Lung microvascular endothelial cell (primary cell): ENCODE measurements at regions not wholly inside any gene's neighbourhood (a gene's known extent, or its start where the extent isn't known, plus 50 kb on each side); places are given as distances from the start of the nearest gene placed in this dataset.
"Not testable (repeated sequence)": the region's sequence is repeated elsewhere in the genome, so short reads cannot be mapped to it uniquely, and the experiment has no call there.

ENCODE experiments used
- DNase-seq, 2 donors: peaks; one replicate each; pipeline versions ENCODE4 v3.0.0 to v3.0.0-alpha.2; 2010; ENCODE audit warnings: low read depth in 2 of 2

- peak in 1 of 2 donors; percentile 3 for DNase-seq
These were observed 51.4 kb upstream of the RGL1 start for GRCh38 chr1:183753464-183753891.

- no peak for DNase-seq
These were observed 60.6 kb upstream of the RGL1 start for GRCh38 chr1:183744132-183744913.

GRCh38 chr1:183742355-183742754, 62.6 kb upstream of the RGL1 start:
- no peak for DNase-seq

GRCh38 chr1:183739741-183740271, 65.1 kb upstream of the RGL1 start:
- peak; percentile 28 to 61 for DNase-seq

GRCh38 chr1:183739082-183739481, 65.8 kb upstream of the RGL1 start:
- DNase-seq: no peak

GRCh38 chr1:183737916-183738315, 67.0 kb upstream of the RGL1 start:
- DNase-seq: not testable (repeated sequence)

GRCh38 chr1:183736343-183736742, 68.6 kb upstream of the RGL1 start:
- DNase-seq: no peak

GRCh38 chr1:183735069-183735860, 69.7 kb upstream of the RGL1 start:
- no peak for DNase-seq

GRCh38 chr1:183734543-183735036, 70.3 kb upstream of the RGL1 start:
- no peak for DNase-seq

GRCh38 chr1:183733715-183734114, 71.2 kb upstream of the RGL1 start:
- DNase-seq: no peak

GRCh38 chr1:183732236-183732880, 72.6 kb upstream of the RGL1 start:
- no peak for DNase-seq

- no peak for DNase-seq
These were observed 73.9 kb upstream of the RGL1 start for GRCh38 chr1:183730886-183731573.

- no peak for DNase-seq
These were observed 74.7 kb upstream of the RGL1 start for GRCh38 chr1:183730107-183730724.

GRCh38 chr1:183726825-183727224, 73.7 kb upstream of the APOBEC4 start:
- DNase-seq: no peak

- DNase-seq: no peak
These were observed 71.4 kb upstream of the APOBEC4 start for GRCh38 chr1:183724350-183725042.

- DNase-seq: no peak
These were observed 70.5 kb upstream of the APOBEC4 start for GRCh38 chr1:183723571-183723970.

GRCh38 chr1:183721041-183721440, 67.9 kb upstream of the APOBEC4 start:
- no peak for DNase-seq

GRCh38 chr1:183720028-183720427, 66.9 kb upstream of the APOBEC4 start:
- no peak for DNase-seq

- DNase-seq: no peak
These were observed 66.2 kb upstream of the APOBEC4 start for GRCh38 chr1:183719289-183719688.

GRCh38 chr1:183716286-183716685, 63.2 kb upstream of the APOBEC4 start:
- DNase-seq: no peak
